Endodermal cell (in vitro differentiated cells): ENCODE measurements at regions not wholly inside any gene's neighbourhood (a gene's known extent, or its start where the extent isn't known, plus 50 kb on each side); places are given as distances from the start of the nearest gene placed in this dataset.

Experiments used
- DNase-seq: peaks from one replicate; pipeline ENCODE4 v3.0.0-alpha.2; 2017
- H3K27ac ChIP-seq: 2 replicates; pipeline ENCODE4 v1.5.1; 2013; ENCODE audit warnings: mild to moderate bottlenecking, low read depth, low read length, moderate library complexity
- H3K27me3 ChIP-seq: 2 replicates; pipeline ENCODE4 v1.6.1; 2013; ENCODE audit warnings: mild to moderate bottlenecking, low read length, moderate library complexity; ENCODE audit not compliant: insufficient read depth, control insufficient read depth, poor library complexity, severe bottlenecking
- H3K36me3 ChIP-seq: 2 replicates; pipeline ENCODE4 v1.7.0; 2013; ENCODE audit warnings: mild to moderate bottlenecking, low read length, moderate library complexity; ENCODE audit not compliant: control insufficient read depth, insufficient read depth
- H3K4me1 ChIP-seq: one replicate; pipeline ENCODE4 v1.7.0; 2013; ENCODE audit warnings: low read length; ENCODE audit not compliant: control insufficient read depth, insufficient read depth
- H3K4me3 ChIP-seq: 2 replicates; pipeline ENCODE4 v1.5.1; 2013; ENCODE audit warnings: mild to moderate bottlenecking, low read length, moderate library complexity
- H3K9ac ChIP-seq: 2 replicates; pipeline ENCODE4 v1.6.1; 2013; ENCODE audit warnings: mild to moderate bottlenecking, low read length, moderate library complexity; ENCODE audit not compliant: poor library complexity, severe bottlenecking; ENCODE audit errors: extremely low read depth
- H3K9me3 ChIP-seq: 2 replicates; pipeline ENCODE4 v1.6.1; 2013; ENCODE audit warnings: mild to moderate bottlenecking, low read length, moderate library complexity; ENCODE audit not compliant: control insufficient read depth
- H3K27ac Mint-ChIP-seq: 2 replicates; pipeline ENCODE4 v1.8.0; 2020; ENCODE audit warnings: mixed read lengths
- H3K27me3 Mint-ChIP-seq: 2 replicates; pipeline ENCODE4 v1.8.0; 2021; ENCODE audit warnings: mild to moderate bottlenecking, mixed read lengths; ENCODE audit not compliant: insufficient read depth
- H3K36me3 Mint-ChIP-seq: 2 replicates; pipeline ENCODE4 v1.8.0; 2020; ENCODE audit warnings: low read depth, mixed read lengths
- H3K4me1 Mint-ChIP-seq: 2 replicates; pipeline ENCODE4 v1.8.0; 2020; ENCODE audit warnings: mixed read lengths
- H3K4me3 Mint-ChIP-seq: 2 replicates; pipeline ENCODE4 v1.8.0; 2020; ENCODE audit warnings: mild to moderate bottlenecking, moderate library complexity, mixed read lengths
- H3K9me3 Mint-ChIP-seq: 2 replicates; pipeline ENCODE4 v1.8.0; 2020; ENCODE audit warnings: mild to moderate bottlenecking, mixed read lengths
- CTCF ChIP-seq: fragments of 200-600 bp; sonication (generic); conservative IDR thresholded peaks from 2 replicates; pipeline ENCODE4 v1.5.0; 2021; ENCODE audit warnings: antibody characterized with exemption, mild to moderate bottlenecking
- WGBS, 2 experiments: methylation state at CpG; one replicate each; pipeline versions ENCODE4 v1.1.5 to v1.1.7; 2013; ENCODE audit warnings: missing lambda C conversion rate in 2 of 2, mixed read lengths in 1 of 2; ENCODE audit not compliant: insufficient coverage in 1 of 2, insufficient read length in 1 of 2; 5-methylcytosine and 5-hydroxymethylcytosine counted together

GRCh38 chr7:36023033-36023560 is 130.0 kb upstream of the EEPD1 start:
- peak; percentile 4 for DNase-seq

GRCh38 chr7:36025190-36025589 is 127.9 kb upstream of the EEPD1 start:
- Histone ChIP-seq H3K4me3 (no peak overlapping the region), H3K4me1 (no peaks in the 10 kb centered on the region), H3K27me3 (no peaks in the 10 kb centered on the region), H3K9me3 (no peaks in the 10 kb centered on the region), H3K27ac (no peak overlapping the region), H3K9ac (no peak overlapping the region), H3K36me3 (no peaks in the 10 kb centered on the region)
- no peaks in the 10 kb centered on the region for H3K9me3 Mint-ChIP-seq
- no peaks in the 10 kb centered on the region for H3K36me3 Mint-ChIP-seq
- no peak overlapping the region for H3K4me3 Mint-ChIP-seq
- no peak for DNase-seq
- no peak overlapping the region for H3K27ac Mint-ChIP-seq
- WGBS, 2 experiments = 65 to 86% methylated on average over 2 to 4 of the region's 4 CpGs
- TF ChIP-seq CTCF = no peak
- H3K4me1 Mint-ChIP-seq = no peaks in the 10 kb centered on the region
- H3K27me3 Mint-ChIP-seq = no peaks in the 10 kb centered on the region

More at GRCh38 chr7:36023033-36023560, 130.0 kb upstream of the EEPD1 start:
- Mint-ChIP-seq H3K9me3 (no peaks in the 10 kb centered on the region), H3K27me3 (no peaks in the 10 kb centered on the region), H3K27ac (no peak overlapping the region), H3K36me3 (no peaks in the 10 kb centered on the region), H3K4me1 (no peaks in the 10 kb centered on the region), H3K4me3 (no peak overlapping the region)
- TF ChIP-seq CTCF = no peak
- Histone ChIP-seq H3K27ac (no peak overlapping the region), H3K4me3 (no peak overlapping the region), H3K9ac (no peak overlapping the region), H3K27me3 (no peaks in the 10 kb centered on the region), H3K36me3 (no peaks in the 10 kb centered on the region), H3K9me3 (no peaks in the 10 kb centered on the region), H3K4me1 (no peaks in the 10 kb centered on the region)
- WGBS, 2 experiments = 96 to 100% methylated on average over 1 to 2 of the region's 2 CpGs

- no peak for TF ChIP-seq CTCF
- H3K27ac Mint-ChIP-seq = no peak overlapping the region
- Histone ChIP-seq H3K4me1 (no peaks in the 10 kb centered on the region), H3K4me3 (no peak overlapping the region), H3K36me3 (no peaks in the 10 kb centered on the region), H3K27me3 (no peaks in the 10 kb centered on the region), H3K9me3 (no peaks in the 10 kb centered on the region), H3K27ac (no peak overlapping the region), H3K9ac (no peak overlapping the region)
- no peaks in the 10 kb centered on the region for H3K36me3 Mint-ChIP-seq
- DNase-seq = no peak
- H3K4me1 Mint-ChIP-seq = no peaks in the 10 kb centered on the region
- H3K27me3 Mint-ChIP-seq = peaks cover 3% of the 10 kb centered on the region
- 76 to 81% methylated on average over 3 to 4 of the region's 4 CpGs for WGBS, 2 experiments
- no peaks in the 10 kb centered on the region for H3K9me3 Mint-ChIP-seq
- no peak overlapping the region for H3K4me3 Mint-ChIP-seq
Observed at GRCh38 chr7:36029311-36029710, 123.7 kb upstream of the EEPD1 start.
